ENCODE measurements at regions not wholly inside any gene's neighbourhood (a gene's known extent, or its start where the extent isn't known, plus 50 kb on each side); places are given as distances from the start of the nearest gene placed in this dataset.

- DNase-seq (no peak), ATAC-seq (no peak), FAIRE-seq (no peak)
- intact Hi-C loops (cut with DNase I), result no loop called here
- Histone ChIP-seq H3K4me3 (no peak overlapping the region), H3K27ac (no peak overlapping the region), H3K9me3 (no peaks in the 10 kb centered on the region), H3K27me3 (no peaks in the 10 kb centered on the region), H3K4me1 (no peaks in the 10 kb centered on the region), H3K36me3 (no peaks in the 10 kb centered on the region)
- WGBS, 2 donors, result 74 to 93% methylated on average over 1 of the region's 1 CpG
- no peak for TF ChIP-seq CTCF (IDR thresholded peaks at IDR 0.05)
These were observed 456.6 kb downstream of the TDRD15 start for GRCh38 chr2:21580391-21580790.

GRCh38 chr2:21585881-21586280, 462.1 kb downstream of the TDRD15 start:
- Histone ChIP-seq H3K9me3 (no peaks in the 10 kb centered on the region), H3K4me1 (no peaks in the 10 kb centered on the region), H3K36me3 (no peaks in the 10 kb centered on the region), H3K27me3 (no peaks in the 10 kb centered on the region), H3K27ac (no peak overlapping the region), H3K4me3 (no peak overlapping the region)
- no peak for FAIRE-seq
- intact Hi-C loops (cut with DNase I), result no loop called here
- DNase-seq, result no peak
- no peak for ATAC-seq
- TF ChIP-seq CTCF (IDR thresholded peaks at IDR 0.05), result no peak

GRCh38 chr2:21590026-21590690, 466.4 kb downstream of the TDRD15 start:
- no peaks in the 10 kb centered on the region for H3K36me3 ChIP-seq
- no peak for ATAC-seq
- no peak overlapping the region for H3K27ac ChIP-seq
- no peak for DNase-seq
- H3K4me1 ChIP-seq, result no peaks in the 10 kb centered on the region
- 55 to 78% methylated on average over 7 of the region's 7 CpGs for WGBS, 2 donors
- no peaks in the 10 kb centered on the region for H3K27me3 ChIP-seq
- H3K9me3 ChIP-seq, result no peaks in the 10 kb centered on the region
- no peak for FAIRE-seq
- TF ChIP-seq CTCF (IDR thresholded peaks at IDR 0.05), result no peak
- intact Hi-C loops (cut with DNase I), result no loop called here
- no peak overlapping the region for H3K4me3 ChIP-seq

GRCh38 chr2:21591926-21592325, 468.2 kb downstream of the TDRD15 start:
- TF ChIP-seq CTCF (IDR thresholded peaks at IDR 0.05), result no peak
- no peak overlapping the region for H3K4me3 ChIP-seq
- no peaks in the 10 kb centered on the region for H3K9me3 ChIP-seq
- H3K27me3 ChIP-seq, result no peaks in the 10 kb centered on the region
- no peaks in the 10 kb centered on the region for H3K36me3 ChIP-seq
- no peak overlapping the region for H3K27ac ChIP-seq
- FAIRE-seq, result no peak
- DNase-seq, result no peak
- 41 to 53% methylated on average over 1 of the region's 1 CpG for WGBS, 2 donors
- no peak for ATAC-seq
- no peaks in the 10 kb centered on the region for H3K4me1 ChIP-seq
- intact Hi-C loops (cut with DNase I), result no loop called here

DNA sequence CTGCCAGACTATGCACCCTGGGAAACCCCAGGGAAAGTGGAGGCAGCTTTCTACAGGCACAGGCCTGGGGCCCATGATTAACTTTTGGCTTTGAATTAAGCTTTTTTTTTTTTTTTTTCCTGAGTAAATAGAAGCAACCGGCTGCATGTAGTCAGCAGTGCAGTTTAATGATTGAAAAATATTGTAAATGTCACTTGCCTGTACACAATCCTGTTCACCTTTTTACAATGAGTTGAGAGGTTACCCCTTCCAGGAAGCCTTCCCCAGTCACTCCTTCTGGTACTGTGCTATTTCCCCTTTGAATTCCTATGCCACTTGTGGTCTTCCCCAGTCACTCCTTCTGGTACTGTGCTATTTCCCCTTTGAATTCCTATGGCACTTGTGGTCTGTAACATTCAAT, 475.6 kb downstream of the TDRD15 start:
- TF ChIP-seq CTCF (IDR thresholded peaks at IDR 0.05), result no peak
- H3K4me1 ChIP-seq, result no peaks in the 10 kb centered on the region
- intact Hi-C loops (cut with DNase I), result no loop called here
- no peaks in the 10 kb centered on the region for H3K36me3 ChIP-seq
- no peaks in the 10 kb centered on the region for H3K27me3 ChIP-seq
- DNase-seq, result no peak
- no peak for FAIRE-seq
- ATAC-seq, result peak; percentile 31 to 76 (median 64)
- no peaks in the 10 kb centered on the region for H3K9me3 ChIP-seq
- H3K27ac ChIP-seq, result no peak overlapping the region
- WGBS, 2 donors, result 0 to 6% methylated on average over 1 of the region's 1 CpG
- H3K4me3 ChIP-seq, result no peak overlapping the region

All from pancreas (tissue), 10 donors.